ENCODE measurements at regions not wholly inside any gene's neighbourhood (a gene's known extent, or its start where the extent isn't known, plus 50 kb on each side); places are given as distances from the start of the nearest gene placed in this dataset.

- TF ChIP-seq EP300 (IDR thresholded peaks at IDR 0.05) (no peak), POLR2AphosphoS5 (IDR thresholded peaks at IDR 0.05) (no peak), POLR2A (IDR thresholded peaks at IDR 0.05) (no peak), CTCF (IDR thresholded peaks at IDR 0.05) (no peak)
- Histone ChIP-seq H3K9me3 (peaks cover 0 to 8% (median 0%) of the 10 kb centered on the region in 3 donors), H3K4me3 (no peak overlapping the region), H3K27me3 (no peaks in the 10 kb centered on the region), H3K36me3 (no peaks in the 10 kb centered on the region), H3K4me1 (no peaks in the 10 kb centered on the region), H3K27ac (no peak overlapping the region)
- no peak for ATAC-seq
These were observed 141.1 kb upstream of the NR3C1 start for GRCh38 chr5:143544606-143545005.

GRCh38 chr5:143543358-143544255 lies 140.1 kb upstream of the NR3C1 start:
- no peak overlapping the region for H3K27ac ChIP-seq
- 71 to 80% methylated on average over 1 to 2 of the region's 2 CpGs for WGBS, 2 donors (ENCODE audit: low coverage in 1 of 2)
- no peak for ATAC-seq
- H3K4me3 ChIP-seq: no peak overlapping the region
- no peaks in the 10 kb centered on the region for H3K4me1 ChIP-seq
- no peaks in the 10 kb centered on the region for H3K27me3 ChIP-seq
- H3K9me3 ChIP-seq: peaks cover 0 to 17% (median 0%) of the 10 kb centered on the region in 3 donors
- no peaks in the 10 kb centered on the region for H3K36me3 ChIP-seq
- TF ChIP-seq EP300 (IDR thresholded peaks at IDR 0.05): no peak
- no peak for TF ChIP-seq POLR2AphosphoS5 (IDR thresholded peaks at IDR 0.05)
- TF ChIP-seq POLR2A (IDR thresholded peaks at IDR 0.05): no peak
- TF ChIP-seq CTCF (IDR thresholded peaks at IDR 0.05): no peak

GRCh38 chr5:143542798-143543144 lies 139.3 kb upstream of the NR3C1 start:
- H3K27ac ChIP-seq: no peak overlapping the region
- peaks cover 0 to 17% (median 0%) of the 10 kb centered on the region in 3 donors for H3K9me3 ChIP-seq
- H3K36me3 ChIP-seq: no peaks in the 10 kb centered on the region
- no peaks in the 10 kb centered on the region for H3K4me1 ChIP-seq
- no peak for ATAC-seq
- 31 to 66% methylated on average over 3 of the region's 3 CpGs for WGBS, 2 donors (ENCODE audit: low coverage in 1 of 2)
- H3K4me3 ChIP-seq: no peak overlapping the region
- TF ChIP-seq POLR2A (IDR thresholded peaks at IDR 0.05) (no peak), EP300 (IDR thresholded peaks at IDR 0.05) (no peak), POLR2AphosphoS5 (IDR thresholded peaks at IDR 0.05) (no peak), CTCF (IDR thresholded peaks at IDR 0.05) (no peak)
- no peaks in the 10 kb centered on the region for H3K27me3 ChIP-seq

- 60 to 78% methylated on average over 6 of the region's 6 CpGs for WGBS, 2 donors (ENCODE audit: low coverage in 1 of 2)
- ATAC-seq: no peak
- H3K27ac ChIP-seq: no peak overlapping the region
- H3K27me3 ChIP-seq: no peaks in the 10 kb centered on the region
- H3K4me1 ChIP-seq: no peaks in the 10 kb centered on the region
- H3K9me3 ChIP-seq: peaks cover 0 to 14% (median 0%) of the 10 kb centered on the region in 3 donors
- TF ChIP-seq CTCF (IDR thresholded peaks at IDR 0.05) (no peak), POLR2AphosphoS5 (IDR thresholded peaks at IDR 0.05) (no peak)
- H3K36me3 ChIP-seq: no peaks in the 10 kb centered on the region
- H3K4me3 ChIP-seq: no peak overlapping the region
These were observed 138.7 kb upstream of the NR3C1 start for GRCh38 chr5:143541943-143542797.

Measured in gastroesophageal sphincter (tissue), 4 donors.